DMS114 treated with DMSO at 0.1 percent for 48 hours (cell line): ENCODE measurements at regions not wholly inside any gene's neighbourhood (a gene's known extent, or its start where the extent isn't known, plus 50 kb on each side); places are given as distances from the start of the nearest gene placed in this dataset.
"Not testable (repeated sequence)": the region's sequence is repeated elsewhere in the genome, so short reads cannot be mapped to it uniquely, and the experiment has no call there.

ENCODE experiments used
- DNase-seq: peaks from one replicate; lab custom pipeline; 2025; ENCODE audit not compliant: unreplicated experiment; lab: John Stamatoyannopoulos, UW

- DNase-seq: no peak
Measured at GRCh38 chr2:204401114-204401513, 144.2 kb upstream of the PARD3B start.

- no peak for DNase-seq
Measured at GRCh38 chr2:204407204-204408014, 137.9 kb upstream of the PARD3B start.

GRCh38 chr2:204412782-204413181 is 132.5 kb upstream of the PARD3B start:
- not testable (repeated sequence) for DNase-seq

- no peak for DNase-seq
Measured at GRCh38 chr2:204415406-204416181, 129.7 kb upstream of the PARD3B start.

- no peak for DNase-seq
Measured at GRCh38 chr2:204416236-204416635, 129.0 kb upstream of the PARD3B start.

GRCh38 chr2:204425821-204426220 is 119.5 kb upstream of the PARD3B start:
- no peak for DNase-seq

GRCh38 chr2:204428675-204429074 is 116.6 kb upstream of the PARD3B start:
- no peak for DNase-seq

- DNase-seq: no peak
Measured at GRCh38 chr2:204431529-204431928, 113.7 kb upstream of the PARD3B start.

- DNase-seq: no peak
Measured at GRCh38 chr2:204432196-204432595, 113.1 kb upstream of the PARD3B start.

- no peak for DNase-seq
Measured at GRCh38 chr2:204434660-204435462, 110.4 kb upstream of the PARD3B start.

GRCh38 chr2:204436230-204436629 is 109.0 kb upstream of the PARD3B start:
- no peak for DNase-seq

GRCh38 chr2:204437408-204437807 is 107.9 kb upstream of the PARD3B start:
- DNase-seq: no peak

- no peak for DNase-seq
Measured at GRCh38 chr2:204437815-204438756, 107.2 kb upstream of the PARD3B start.

GRCh38 chr2:204441316-204441715 is 104.0 kb upstream of the PARD3B start:
- DNase-seq: no peak

- no peak for DNase-seq
Measured at GRCh38 chr2:204445149-204445548, 100.1 kb upstream of the PARD3B start.

GRCh38 chr2:204447722-204448121 is 97.6 kb upstream of the PARD3B start:
- DNase-seq: no peak

- DNase-seq: no peak
Measured at GRCh38 chr2:204449977-204450376, 95.3 kb upstream of the PARD3B start.

- DNase-seq: no peak
Measured at GRCh38 chr2:204451766-204452165, 93.5 kb upstream of the PARD3B start.

- DNase-seq: no peak
Measured at GRCh38 chr2:204452464-204453023, 92.7 kb upstream of the PARD3B start.

GRCh38 chr2:204453730-204454167 is 91.5 kb upstream of the PARD3B start:
- no peak for DNase-seq
